Activated naive CD8-positive, alpha-beta T cell treated with anti-CD3 and anti-CD28 coated beads, Interleukin-2, amount 50 U/mL, for 16 hours (primary cell): ENCODE measurements at regions not wholly inside any gene's neighbourhood (a gene's known extent, or its start where the extent isn't known, plus 50 kb on each side); places are given as distances from the start of the nearest gene placed in this dataset.
"Not testable (repeated sequence)": the region's sequence is repeated elsewhere in the genome, so short reads cannot be mapped to it uniquely, and the experiment has no call there.

ENCODE experiments used
- DNase-seq: peaks from one replicate; pipeline ENCODE4 v3.0.0-alpha.2; 2020; ENCODE audit warnings: low read depth, low spot score

GRCh38 chr10:11691319-11691755, 50.8 kb upstream of the ECHDC3 start:
- DNase-seq, result no peak

GRCh38 chr10:11689945-11690736, 52.0 kb upstream of the ECHDC3 start:
- DNase-seq, result no peak

- DNase-seq, result not testable (repeated sequence)
Measured at GRCh38 chr10:11688448-11688795, 53.8 kb upstream of the ECHDC3 start.

GRCh38 chr10:11687779-11688447, 54.3 kb upstream of the ECHDC3 start:
- no peak for DNase-seq

- DNase-seq, result no peak
Measured at GRCh38 chr10:11687357-11687771, 54.8 kb upstream of the ECHDC3 start.

- no peak for DNase-seq
Measured at GRCh38 chr10:11685787-11686218, 56.4 kb upstream of the ECHDC3 start.

- DNase-seq, result peak; percentile 19
Measured at GRCh38 chr10:11684717-11685645, 57.2 kb upstream of the ECHDC3 start.

GRCh38 chr10:11684341-11684716, 57.9 kb upstream of the ECHDC3 start:
- DNase-seq, result not testable (repeated sequence)

GRCh38 chr10:11683529-11684320, 58.5 kb upstream of the ECHDC3 start:
- no peak for DNase-seq

- DNase-seq, result no peak
Measured at GRCh38 chr10:11682851-11683250, 59.3 kb upstream of the ECHDC3 start.

- no peak for DNase-seq
Measured at GRCh38 chr10:11682267-11682683, 59.9 kb upstream of the ECHDC3 start.

GRCh38 chr10:11680496-11680895, 61.7 kb upstream of the ECHDC3 start:
- no peak for DNase-seq

GRCh38 chr10:11679946-11680345, 62.2 kb upstream of the ECHDC3 start:
- DNase-seq, result no peak

GRCh38 chr10:11678074-11678793, 63.9 kb upstream of the ECHDC3 start:
- no peak for DNase-seq

GRCh38 chr10:11677480-11677879, 64.7 kb upstream of the ECHDC3 start:
- DNase-seq, result no peak

- no peak for DNase-seq
Measured at GRCh38 chr10:11673346-11674280, 62.2 kb upstream of the USP6NL start.

- no peak for DNase-seq
Measured at GRCh38 chr10:11672836-11673235, 61.4 kb upstream of the USP6NL start.

- no peak for DNase-seq
Measured at GRCh38 chr10:11670381-11670780, 58.9 kb upstream of the USP6NL start.

- no peak for DNase-seq
Measured at GRCh38 chr10:11668847-11669610, 57.6 kb upstream of the USP6NL start.
